NCI-H748 (cell line): ENCODE measurements at regions not wholly inside any gene's neighbourhood (a gene's known extent, or its start where the extent isn't known, plus 50 kb on each side); places are given as distances from the start of the nearest gene placed in this dataset.
"Not testable (repeated sequence)": the region's sequence is repeated elsewhere in the genome, so short reads cannot be mapped to it uniquely, and the experiment has no call there.

Source experiments
- DNase-seq: peaks from one replicate; lab custom pipeline; 2025; ENCODE audit not compliant: unreplicated experiment; lab: John Stamatoyannopoulos, UW

DNA sequence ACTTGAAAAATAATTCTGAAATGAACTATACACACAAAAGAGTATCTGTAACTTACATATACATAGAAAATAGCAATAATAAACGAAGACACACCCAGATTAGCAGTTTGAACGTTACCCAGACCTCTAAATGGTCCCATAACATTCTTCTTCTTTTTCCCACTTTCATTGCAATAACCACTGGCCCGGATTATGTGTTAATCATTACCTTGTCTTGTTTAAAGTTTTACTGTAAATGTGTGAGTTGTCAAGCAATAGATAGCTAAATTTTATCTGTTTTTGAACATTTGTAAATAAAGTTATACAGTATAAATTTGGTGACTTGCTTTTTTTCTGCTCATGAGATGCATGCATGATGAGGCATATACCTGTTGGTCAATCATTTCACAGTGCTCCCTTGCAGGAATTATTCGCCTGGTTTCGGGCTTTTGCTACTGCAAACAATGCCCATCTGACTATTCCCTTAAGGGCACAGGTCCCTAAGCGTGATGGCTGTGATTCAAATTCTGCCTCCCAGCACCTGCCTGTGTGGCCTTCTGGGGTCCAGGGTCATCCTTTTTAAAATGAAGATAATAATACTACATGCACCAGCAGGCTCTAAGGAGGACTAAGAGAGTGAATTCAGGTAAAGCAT lies 66.1 kb downstream of the GADD45G start:
- DNase-seq, result no peak

DNA sequence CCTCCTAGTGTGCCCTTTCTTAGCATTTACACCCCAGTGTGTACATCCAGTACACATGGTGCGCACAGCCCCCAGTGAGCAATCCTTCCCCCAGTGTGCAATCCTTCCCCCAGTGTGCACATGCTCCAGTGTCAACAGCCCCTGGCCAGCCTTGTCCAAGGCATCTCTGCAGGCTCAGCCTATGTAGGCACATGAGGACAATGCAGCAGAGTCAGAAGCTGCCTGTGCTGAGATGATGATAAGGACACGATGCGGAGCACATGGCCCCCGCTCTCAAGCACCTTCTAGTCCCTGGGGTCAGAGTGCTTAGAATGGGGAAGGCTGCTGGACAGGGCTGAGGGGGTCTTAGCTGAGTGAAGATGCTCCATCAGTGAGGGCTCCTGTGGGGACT lies 69.8 kb downstream of the GADD45G start:
- no peak for DNase-seq

DNA sequence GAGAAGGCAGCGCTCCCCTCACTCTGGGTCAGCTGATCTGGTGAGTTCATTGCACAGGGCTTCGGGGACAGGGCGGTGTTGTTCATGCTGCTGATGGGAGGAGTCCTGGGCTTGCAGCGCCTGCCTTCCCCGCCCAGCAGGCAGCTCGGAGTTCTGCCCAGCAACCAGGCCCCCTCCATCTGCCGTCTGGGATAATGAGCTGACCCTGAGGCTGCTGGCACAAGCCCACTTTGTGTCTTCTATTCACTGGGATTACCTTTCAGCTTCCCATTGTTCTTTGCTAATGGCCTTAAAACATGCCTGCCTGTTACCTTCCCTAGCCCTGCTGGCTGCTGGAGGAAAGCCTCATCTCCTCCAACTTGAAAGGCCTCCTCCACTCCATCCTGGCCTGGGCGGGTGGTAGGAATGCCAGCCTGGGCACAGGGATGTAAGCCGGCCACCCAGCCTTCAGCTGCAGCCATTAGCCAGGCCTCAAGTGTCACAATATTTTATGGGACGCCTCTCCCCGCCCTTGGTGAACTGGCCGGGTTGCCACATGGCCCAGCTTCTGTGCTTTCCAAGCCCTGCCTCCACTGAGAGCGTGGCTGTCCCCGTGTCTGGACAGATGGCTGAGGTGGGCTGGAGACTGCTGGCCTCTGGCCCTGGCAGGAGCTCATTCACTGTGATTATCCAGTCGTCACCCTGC lies 70.4 kb downstream of the GADD45G start:
- DNase-seq, result peak; percentile 99

DNA sequence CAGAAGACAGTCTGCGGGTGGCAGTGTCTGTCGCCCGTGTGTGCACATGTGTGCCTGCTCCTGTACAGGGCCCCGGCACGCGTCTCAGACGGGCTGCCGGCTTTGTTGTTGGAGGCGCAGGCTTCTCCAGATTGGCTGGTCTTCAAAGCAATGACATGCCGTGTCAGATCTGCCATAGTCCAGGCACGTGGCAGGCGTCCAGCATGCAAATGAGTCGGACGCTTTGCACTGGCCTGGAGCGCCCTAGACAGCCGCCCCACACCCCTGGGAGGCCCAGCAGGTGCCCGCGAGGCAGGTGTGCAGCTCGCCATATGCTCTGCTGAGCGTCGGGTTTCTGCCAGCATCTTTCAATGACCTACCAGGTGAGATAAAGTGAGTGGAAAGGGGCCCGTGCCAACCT lies 71.5 kb downstream of the GADD45G start:
- peak; percentile 94 for DNase-seq

DNA sequence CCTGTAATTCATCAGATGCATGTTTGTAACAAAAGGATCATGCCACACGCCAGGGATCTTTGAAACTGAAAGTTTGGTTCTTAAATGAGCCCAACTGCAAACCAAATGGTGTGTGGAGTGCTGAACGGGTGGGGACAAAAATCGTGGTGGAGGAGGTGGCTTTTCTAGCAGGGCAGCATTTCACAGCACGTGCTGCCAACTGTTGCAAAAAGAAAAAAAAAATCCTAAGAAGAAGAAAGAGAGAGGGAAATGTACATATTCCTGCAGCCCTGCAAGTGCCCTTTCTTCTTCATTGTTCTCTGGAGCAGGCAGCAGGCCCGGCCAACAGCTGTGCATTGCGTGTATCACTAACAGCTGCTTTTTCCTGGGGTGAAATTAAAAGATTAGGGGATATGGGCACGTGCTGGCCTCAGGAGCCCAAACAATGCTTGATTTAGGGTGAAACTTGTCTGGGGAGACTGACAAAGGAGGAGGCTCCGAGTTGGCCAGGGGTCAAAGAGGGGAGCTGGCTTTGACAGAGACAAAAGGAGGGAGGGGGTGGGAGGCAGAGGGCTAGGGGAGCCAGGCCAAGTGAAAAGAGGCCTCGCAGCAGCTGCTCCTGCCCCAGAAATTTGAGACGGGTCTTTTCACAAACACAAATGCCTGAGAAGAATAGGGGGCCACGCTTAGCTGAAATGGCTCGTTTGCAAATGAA lies 73.0 kb downstream of the GADD45G start:
- peak; percentile 97 for DNase-seq

DNA sequence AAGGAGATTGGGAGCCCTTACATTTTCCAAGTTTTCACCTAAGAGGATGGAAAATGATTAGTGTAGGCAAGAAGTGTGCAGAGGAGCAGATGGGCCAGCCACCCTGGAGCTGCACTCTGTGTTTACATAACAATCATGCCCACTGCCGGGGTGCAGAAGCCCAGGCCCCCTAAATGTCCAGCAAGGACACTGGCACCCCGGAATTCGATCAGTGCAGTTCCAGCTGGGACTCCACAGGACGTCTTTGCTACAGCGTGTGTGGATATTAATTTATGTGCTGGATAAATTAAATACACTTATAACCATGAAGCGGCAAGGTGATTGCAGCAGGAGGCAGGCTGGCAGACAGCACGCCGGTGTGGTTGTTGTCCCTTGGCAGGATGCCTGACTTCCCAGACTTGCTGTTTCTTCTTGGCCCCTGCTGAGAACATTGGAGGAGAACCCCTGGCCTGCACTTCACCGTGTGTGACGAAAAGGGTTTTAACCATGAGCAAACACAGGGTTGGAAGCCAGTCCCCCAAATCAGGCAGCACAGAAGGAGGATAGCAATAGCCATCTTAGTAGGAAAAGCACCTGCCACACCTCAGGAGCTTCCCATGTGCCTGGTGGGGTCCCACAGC lies 73.7 kb downstream of the GADD45G start:
- peak; percentile 87 for DNase-seq

DNA sequence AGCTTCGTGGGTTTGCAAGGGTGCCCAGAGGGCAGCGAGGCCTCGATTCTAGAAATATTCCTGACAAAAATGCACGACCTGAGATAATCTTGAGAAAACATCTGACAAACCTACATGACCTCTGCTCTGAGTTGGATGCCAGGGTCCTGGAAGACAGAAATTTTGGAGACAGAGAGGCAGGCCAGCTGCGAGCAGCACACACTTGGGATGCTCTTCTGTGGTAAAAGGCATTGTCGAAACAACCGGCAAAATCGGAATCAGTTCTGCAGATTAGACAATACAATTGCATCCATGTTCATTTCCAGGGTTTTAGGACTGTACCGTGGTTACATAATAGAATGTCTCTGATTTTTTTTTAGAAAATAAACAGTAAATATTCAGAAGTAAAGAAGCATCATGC lies 74.2 kb downstream of the GADD45G start:
- no peak for DNase-seq

DNA sequence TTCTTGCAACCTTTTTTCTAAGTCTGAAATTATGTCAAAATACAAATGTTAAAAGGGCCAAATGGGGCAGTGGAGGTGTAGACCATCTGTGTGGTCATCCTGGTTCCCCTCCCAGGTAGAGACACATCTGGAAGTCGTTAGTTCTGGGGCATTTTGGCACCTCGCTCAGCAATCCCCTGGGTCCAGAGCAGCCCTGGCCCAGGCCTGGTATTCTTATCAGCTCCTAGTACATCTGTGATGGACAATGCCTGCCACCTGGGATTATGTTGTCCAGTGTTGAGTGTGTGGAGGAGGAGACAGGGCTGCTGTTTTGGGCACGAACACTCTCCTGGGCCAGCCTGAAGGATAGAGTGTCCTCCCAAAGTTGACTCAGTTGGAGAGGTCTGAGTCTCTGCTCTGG lies 74.8 kb downstream of the GADD45G start:
- no peak for DNase-seq

DNA sequence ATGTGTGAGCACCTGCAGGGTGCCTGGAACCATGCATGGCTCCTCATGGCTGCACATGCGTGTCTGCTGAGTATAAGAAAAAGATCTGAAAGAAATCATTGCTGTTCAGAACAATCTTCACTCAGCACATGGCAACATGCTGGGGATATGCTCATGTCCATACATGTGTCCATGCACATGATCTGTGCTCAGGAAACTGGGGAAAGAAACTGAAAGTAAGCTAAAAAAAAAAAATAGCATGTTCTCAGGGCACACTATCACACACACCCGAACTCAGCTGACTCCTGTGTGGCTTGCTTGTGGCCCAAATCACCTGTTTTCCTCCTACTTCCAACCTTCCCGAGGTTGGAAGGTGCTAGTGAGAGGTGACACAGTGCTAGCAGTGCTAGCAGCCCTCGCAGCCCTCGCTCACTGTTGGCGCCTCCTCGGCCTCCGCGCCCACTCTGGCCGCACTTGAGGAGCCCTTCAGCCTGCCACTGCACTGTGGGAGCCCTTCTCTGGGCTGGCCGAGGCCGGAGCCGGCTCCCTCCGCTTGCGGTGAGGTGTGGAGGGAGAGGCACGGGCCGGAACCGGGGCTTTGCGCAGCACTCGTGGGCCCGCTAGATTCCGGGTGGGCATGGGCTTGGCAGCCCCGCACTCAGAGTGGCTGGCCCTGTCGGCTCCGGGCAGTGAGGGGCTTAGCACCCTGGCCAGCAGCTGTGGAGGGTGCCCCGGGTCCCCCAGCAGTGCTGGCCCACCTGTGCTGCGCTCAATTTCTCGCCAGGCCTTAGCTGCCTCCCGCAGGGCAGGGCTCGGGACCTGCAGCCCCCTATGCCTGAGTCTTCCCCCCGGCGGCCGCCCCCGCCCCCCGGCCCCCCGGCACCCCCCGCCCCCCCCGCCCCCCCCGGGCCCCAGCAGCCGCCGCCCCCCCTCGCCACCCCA lies 76.0 kb downstream of the GADD45G start:
- DNase-seq, result no peak

DNA sequence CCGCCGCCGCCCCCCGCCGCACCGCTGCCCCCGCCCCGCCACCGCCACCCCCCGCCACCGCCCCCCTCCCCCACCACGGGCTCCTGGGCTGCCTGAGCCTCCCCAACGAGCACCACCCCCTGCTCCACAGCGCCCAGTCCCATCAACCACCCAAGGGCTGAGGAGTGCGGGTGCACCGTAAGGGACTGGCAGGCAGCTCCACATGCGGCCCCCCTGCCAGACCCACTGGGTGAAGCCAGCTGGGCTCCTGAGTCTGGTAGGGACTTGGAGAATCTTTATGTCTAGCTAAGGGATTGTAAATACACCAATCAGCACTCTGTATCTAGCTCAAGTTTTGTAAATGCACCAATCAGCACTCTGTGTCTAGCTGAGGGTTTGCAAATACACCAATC lies 76.7 kb downstream of the GADD45G start:
- DNase-seq, result not testable (repeated sequence)

DNA sequence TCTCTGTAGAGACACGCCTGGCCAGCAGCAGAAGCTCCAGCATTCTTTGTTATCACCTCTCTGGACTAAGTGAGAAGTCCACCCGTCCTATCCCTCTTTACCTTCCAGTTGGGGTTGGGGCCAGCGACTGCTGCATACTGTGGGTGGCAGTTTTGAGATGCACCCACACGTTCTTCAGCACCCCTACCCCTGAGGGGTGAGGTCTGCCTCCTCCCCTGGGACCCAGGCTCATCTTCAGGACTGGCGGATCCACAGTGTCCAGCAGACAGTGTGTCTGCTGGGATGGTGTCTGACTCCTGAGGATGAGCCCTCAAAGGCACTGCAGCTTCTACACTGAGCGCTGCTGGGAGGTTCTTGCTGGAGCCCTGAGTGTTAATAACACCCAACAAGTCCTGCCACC lies 78.8 kb downstream of the GADD45G start:
- no peak for DNase-seq

DNA sequence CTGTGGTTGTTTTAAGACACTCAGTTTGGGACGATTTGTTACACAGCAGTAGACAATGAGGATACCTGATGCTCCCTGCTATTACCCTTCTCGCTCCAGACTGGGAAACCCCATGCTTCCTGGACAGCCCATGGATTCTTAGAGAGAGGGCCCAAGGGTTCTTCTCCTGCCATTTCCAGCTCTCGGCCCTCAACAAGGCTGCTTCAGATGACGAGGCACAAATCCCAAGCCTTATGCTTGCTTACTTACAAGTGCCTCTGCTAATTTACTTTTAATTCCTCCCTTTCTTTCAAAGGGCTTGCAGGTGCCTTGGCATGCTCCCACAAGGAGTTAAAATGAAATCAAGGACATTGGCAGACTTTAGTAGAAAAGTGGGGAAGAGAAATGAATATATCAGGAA lies 79.4 kb downstream of the GADD45G start:
- DNase-seq, result no peak

DNA sequence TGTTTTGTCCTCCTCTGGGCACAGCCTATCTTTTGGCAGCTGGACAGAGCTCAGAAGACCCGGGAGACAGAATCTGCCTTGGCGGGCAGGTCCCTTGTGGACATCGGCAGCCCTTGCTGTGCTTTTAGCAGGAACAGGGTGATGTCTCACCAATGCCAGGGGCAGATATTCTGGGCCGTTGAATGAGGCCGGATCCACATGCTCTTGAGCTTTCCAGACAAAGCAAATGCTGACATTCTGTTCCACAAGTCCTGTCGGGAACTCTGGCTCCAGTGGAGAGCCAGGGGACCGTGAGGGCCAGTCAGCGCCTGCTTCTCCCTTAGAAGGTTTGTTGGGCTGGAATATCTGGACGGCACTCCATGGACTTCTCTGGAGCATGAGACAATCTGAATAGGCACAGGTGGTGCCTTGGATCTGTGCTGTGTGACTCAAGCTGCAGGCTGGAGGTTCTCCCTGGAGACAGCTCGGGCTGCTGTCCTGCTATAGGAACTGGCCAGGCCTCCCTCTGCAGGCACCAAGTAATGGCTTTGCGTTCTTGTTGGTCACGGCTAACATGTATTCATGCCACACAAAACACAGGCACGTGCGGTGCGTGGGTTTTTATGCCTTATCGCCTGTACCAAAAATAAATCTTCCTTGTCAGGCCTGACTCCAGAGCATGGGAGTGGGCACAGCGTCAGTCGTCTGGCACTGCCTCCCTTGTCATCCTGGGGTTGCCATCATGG lies 80.3 kb downstream of the GADD45G start:
- DNase-seq, result no peak

DNA sequence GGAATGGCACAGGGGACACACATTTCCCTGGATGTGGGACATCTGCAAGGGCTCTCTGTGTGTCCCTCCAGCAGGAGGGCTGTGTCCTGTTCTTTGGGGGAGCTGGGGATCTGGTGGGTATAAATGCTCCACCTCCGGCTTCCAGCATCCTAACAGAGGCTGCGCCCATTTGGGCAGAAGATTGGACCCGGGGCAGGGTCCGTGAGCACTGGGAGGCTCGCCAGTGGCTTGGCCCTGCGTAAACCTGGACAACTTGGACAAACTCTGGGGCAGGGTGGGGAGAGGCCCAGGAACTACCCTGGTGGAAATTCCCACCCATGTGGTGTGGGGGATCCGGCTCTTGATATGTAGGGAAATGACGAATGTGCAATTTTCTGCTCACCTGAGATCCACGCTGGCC lies 80.9 kb downstream of the GADD45G start:
- DNase-seq, result no peak

DNA sequence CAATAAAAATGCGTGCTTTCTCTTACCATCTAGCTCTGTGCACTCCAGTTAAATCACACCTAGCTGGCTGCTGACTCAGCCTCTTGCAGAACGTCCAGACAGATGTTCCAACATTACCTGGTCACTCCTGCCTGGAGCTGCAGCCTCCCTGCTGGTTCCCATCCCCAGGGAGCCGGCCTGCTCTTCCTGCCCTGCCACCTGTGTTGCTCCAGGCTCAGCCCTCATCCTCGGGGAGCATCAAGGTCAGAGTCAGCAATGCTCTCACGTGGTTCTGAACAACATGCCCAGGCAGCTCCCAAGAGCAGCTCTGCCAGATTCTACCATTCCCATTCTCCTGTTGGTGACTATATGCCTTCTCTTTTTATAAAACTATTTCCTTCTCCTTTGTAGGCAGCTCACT lies 81.3 kb downstream of the GADD45G start:
- peak; percentile 77 for DNase-seq

DNA sequence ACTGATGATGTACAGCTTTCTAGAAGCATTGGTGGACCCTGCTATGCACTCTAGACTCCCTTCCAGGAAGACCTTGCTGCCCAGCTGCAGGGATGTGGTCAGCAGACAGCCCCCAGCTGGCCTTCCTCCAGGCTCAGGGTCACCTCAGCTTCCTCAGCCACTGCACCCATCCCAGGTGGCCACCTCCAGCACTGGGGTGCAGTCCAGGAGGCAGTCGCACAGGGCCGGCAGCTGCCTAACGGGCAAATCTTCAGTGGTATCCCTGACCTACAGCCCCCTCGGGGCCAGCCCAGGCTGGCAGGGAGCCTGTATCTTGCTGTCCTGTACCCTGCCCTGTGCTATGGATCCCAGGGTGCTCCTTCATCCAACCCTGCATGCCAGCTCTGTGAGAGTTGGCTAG lies 81.8 kb downstream of the GADD45G start:
- no peak for DNase-seq

DNA sequence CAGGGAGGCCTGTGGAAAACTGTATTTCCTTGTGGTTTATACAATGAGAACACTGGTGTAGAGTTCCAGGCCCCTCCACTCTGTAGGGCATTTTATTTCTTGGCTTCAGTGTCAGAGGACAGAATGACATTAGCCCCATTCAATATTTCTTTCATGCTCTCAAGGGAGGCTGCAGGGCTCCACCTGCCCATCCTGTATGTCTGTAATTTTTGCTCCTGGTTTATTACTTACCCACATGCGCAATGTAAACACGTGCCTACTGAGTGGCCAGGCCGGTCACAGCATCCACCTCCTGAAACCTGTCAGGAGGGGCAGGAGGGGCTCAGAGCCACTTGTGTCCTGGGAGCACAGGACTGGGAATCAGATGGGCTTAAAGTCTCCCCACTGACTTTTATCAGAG lies 82.4 kb downstream of the GADD45G start:
- peak; percentile 92 for DNase-seq

DNA sequence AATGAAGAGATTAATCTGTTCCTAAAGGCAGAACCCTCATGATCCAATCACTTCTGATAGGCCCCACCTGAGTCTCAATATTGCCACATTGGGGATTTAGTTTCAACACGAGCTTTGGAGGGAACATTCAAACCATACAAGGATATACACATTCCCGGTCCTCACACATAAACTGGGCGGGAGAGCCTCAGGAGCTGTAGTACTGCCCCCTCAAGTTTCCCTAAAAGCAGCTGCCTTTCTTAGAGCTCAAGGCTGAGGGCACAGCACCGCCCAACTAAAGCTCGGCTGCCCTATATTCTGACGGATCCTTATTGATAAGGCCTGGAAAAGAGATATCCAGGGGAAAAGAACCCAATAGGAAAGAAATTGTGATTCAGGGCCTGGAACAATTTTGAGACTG lies 83.0 kb downstream of the GADD45G start:
- DNase-seq, result no peak

DNA sequence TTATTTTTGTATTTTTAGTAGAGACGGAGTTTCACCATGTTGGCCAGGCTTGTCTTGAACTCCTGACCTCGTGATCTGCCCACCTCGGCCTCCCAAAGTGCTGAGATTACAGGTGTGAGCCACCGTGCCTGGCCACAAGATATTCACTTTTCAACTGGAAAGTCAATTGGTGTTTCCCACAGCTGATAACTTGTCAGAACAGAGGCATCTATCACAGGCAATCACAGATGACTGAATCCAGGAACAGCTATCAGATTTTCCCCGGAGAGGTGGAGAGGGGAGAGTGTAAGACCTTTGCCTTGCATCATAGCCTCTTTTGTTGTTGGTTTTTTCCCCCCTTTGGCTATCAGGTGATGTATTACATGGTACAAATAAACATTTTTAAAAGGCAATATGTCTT lies 84.5 kb downstream of the GADD45G start:
- DNase-seq, result not testable (repeated sequence)

DNA sequence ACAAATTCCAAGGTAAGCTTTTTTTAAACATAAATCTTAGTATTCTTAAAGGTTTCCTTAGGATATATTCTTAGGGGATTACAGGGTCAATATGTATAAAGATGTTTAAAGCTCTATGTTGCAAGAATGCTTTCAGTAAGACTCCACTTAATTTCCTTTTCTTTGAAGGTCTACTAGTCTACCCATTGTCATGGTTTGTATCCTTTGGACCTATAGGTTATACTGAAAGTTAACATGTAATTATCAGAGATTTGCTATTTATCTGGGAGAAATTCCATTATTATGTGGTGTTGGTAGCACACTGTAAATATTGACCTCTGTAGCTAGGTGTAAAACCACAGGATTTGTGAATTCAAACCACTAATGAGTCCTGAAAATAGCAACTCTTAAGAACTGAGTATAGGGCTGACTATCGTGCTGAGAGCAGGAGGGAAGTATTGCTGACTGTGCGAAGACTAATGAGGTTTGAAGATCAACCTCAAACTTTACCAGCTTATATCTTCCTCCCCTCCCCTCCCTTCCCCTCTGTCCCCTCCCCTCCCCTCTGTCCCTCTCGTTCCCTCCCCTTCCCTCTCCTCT lies 85.6 kb downstream of the GADD45G start:
- no peak for DNase-seq
